Mucosa of stomach (tissue), 1 donor: ENCODE measurements at regions not wholly inside any gene's neighbourhood (a gene's known extent, or its start where the extent isn't known, plus 50 kb on each side); places are given as distances from the start of the nearest gene placed in this dataset.

ENCODE experiments used
- H3K27me3 ChIP-seq: one replicate; pipeline ENCODE4 v1.7.0; 2013; ENCODE audit warnings: mild to moderate bottlenecking, low read length; ENCODE audit not compliant: control insufficient read depth, insufficient read depth
- H3K36me3 ChIP-seq: one replicate; pipeline ENCODE4 v1.7.0; 2013; ENCODE audit warnings: low read length; ENCODE audit not compliant: control insufficient read depth, insufficient read depth
- H3K4me1 ChIP-seq: one replicate; pipeline ENCODE4 v1.7.0; 2013; ENCODE audit warnings: mild to moderate bottlenecking, low read length; ENCODE audit not compliant: control insufficient read depth, insufficient read depth
- H3K4me3 ChIP-seq: one replicate; pipeline ENCODE4 v1.7.0; 2013; ENCODE audit warnings: low read length
- H3K9ac ChIP-seq: one replicate; pipeline ENCODE4 v1.7.0; 2013; ENCODE audit warnings: mild to moderate bottlenecking, low read length, moderate library complexity
- H3K9me3 ChIP-seq: one replicate; pipeline ENCODE4 v1.7.0; 2013; ENCODE audit warnings: mild to moderate bottlenecking, low read length, moderate library complexity; ENCODE audit not compliant: control insufficient read depth
- donor health status: Pancreatic carcinoma.

DNA sequence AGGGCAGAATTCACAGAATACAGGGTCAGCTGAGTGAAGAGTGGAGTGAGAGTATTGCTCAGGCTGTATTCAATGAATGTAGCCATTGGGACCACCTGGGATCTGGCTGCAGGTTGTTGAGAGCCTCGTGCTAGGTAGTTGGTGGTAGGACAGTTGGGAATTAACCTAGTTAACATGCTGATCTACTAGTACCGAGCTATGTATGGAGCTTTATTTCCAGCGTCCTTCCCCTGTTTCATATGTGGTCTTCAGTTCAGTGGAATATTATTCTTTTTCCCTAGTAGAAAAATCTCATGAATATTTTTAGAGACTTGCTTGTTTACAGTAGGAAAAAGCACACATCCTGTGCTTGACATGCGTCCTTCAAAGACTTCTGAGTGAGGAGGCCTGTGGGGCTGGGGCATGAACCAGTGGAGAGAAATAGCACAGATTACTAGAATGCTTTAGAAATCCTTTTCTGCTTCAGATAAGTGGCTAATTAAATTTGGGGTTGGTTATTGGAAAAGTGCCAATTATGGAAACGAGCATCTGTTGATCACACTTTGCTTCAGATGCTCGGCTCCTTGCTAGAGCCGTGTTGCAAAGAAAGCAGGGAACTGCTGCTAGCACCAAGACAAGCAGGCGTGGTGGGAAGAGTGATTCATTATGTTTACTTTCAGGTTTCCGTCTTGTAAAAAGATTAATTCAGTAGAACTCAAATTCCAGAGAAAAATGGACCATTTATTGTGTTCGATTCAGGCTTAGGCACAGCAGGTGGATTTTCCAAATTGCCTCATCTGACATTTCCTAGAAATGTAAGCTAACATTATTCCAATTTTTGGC, 53.6 kb downstream of the ARF6 start:
- Histone ChIP-seq H3K4me1 (peaks cover 41% of the 10 kb centered on the region), H3K9ac (no peak overlapping the region), H3K27me3 (no peaks in the 10 kb centered on the region), H3K4me3 (no peak overlapping the region), H3K36me3 (no peaks in the 10 kb centered on the region), H3K9me3 (no peaks in the 10 kb centered on the region)

DNA sequence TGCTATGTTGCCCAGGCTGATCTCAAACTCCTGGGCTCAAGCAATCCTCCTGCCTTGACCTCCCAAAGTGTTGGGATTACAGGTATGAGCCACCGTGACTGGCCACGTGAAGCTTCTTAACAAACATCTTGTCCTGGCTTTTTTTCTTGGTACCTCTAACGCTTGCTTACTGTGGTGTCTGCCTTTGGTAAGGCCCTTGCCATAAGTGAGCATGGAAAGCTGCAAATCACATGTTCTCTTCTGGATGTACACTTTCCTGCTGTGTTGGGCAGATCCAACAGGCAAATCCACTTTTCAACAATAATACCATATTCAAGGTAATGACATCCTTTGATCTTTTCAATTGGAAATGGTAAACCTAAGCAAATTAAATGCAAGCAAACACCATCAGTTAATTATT, 54.6 kb downstream of the ARF6 start:
- Histone ChIP-seq H3K27me3 (no peaks in the 10 kb centered on the region), H3K9me3 (no peaks in the 10 kb centered on the region), H3K4me3 (no peak overlapping the region), H3K4me1 (peaks cover 47% of the 10 kb centered on the region), H3K36me3 (no peaks in the 10 kb centered on the region), H3K9ac (no peak overlapping the region)

DNA sequence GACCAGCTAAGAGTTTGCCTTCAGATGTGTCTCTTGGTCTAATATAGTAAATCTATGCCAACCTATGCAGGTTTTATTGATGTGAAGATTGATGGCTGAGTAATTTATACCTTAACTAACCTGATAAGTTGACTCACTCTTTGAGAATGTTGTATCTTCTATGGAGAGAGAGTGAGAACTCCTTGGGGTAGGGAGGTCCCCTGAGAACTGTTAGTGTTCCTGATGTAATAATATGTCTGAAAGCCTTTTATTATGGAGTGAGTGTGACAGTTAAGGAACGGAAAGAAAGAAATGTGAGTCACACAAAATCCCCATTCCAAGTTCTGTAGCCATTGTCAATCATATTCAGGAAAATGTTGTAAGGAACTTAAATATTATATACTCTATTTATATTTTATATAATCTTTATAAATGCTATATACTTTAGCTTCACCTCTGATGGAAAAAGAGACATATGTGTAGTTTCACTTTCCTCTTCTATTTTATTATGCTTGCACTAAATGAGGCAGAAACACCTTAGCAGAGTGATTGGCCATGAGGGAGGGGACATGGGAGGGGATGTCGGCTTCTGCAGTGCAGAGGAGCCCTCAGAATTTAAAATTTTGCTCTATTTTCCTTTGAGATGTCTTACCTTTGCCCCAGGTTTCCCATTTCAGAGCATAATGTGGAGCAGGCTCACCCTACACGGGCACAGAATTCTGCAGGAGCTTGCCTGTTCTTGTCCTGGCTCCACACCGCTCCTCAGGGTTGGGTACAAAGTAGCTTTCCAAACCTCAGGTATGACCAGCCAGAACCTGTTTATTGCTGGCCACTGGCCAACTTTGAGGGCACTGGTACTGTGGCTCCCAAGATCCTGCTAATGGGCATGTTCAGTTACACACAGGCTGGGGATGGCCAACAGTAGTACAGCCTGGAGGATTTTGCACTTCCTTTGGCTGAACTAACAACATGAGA, 57.7 kb downstream of the ARF6 start:
- H3K36me3 ChIP-seq, result no peaks in the 10 kb centered on the region
- no peak overlapping the region for H3K9ac ChIP-seq
- H3K9me3 ChIP-seq, result no peaks in the 10 kb centered on the region
- H3K27me3 ChIP-seq, result no peaks in the 10 kb centered on the region
- H3K4me3 ChIP-seq, result no peak overlapping the region
- H3K4me1 ChIP-seq, result peaks cover 51% of the 10 kb centered on the region

DNA sequence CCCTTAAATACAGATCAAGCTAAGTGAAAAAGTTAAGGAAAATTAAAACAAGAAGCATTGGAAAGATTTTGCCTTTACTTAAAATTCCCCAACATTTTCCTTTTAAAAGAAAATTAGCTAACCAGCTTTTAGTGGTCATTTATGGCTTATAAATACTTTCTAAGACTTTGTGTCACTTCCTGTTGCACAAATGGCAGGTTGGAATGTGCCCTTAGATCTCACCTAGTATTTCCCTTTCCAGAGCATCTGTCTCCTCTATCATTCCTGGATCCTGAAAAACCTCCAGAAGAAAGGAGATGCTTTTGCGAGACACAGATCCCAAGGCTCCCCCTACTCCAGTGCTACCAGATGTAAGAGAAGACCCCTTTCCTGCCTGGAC, 58.3 kb downstream of the ARF6 start:
- Histone ChIP-seq H3K9ac (no peak overlapping the region), H3K27me3 (no peaks in the 10 kb centered on the region), H3K36me3 (no peaks in the 10 kb centered on the region), H3K9me3 (no peaks in the 10 kb centered on the region), H3K4me3 (no peak overlapping the region), H3K4me1 (peaks cover 45% of the 10 kb centered on the region)

DNA sequence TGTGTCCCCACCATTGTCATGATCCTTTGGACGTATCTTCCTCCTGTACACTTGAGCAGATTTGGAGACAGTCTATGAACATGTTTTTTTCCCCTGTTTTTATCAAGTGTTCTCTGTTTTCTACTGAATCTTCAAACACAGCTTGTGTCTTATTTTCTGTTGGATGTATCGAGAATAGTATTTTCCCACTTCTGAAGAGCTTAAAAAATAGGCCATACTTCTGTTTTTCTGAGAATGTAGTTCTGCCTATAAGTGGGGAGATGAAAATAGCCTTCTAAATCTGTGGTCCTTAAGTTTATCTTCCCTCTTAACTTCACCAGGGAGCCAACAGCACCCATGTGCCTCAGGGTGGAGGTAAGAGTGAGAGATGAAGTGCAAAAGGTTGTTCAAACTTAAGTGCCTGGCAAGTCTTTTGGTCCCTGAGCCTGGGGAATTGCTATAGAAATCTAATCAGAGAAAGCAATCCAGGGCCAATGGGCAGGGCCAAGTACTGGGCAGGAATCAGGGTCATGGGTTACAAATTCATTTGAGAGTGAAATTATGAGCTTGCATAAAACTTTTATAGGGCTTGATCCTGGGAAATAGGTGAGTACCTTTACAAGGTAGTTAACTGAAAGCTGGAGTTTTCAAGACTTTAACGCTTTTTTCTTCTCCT, 58.9 kb downstream of the ARF6 start:
- Histone ChIP-seq H3K4me3 (no peak overlapping the region), H3K9me3 (no peaks in the 10 kb centered on the region), H3K4me1 (peaks cover 39% of the 10 kb centered on the region), H3K9ac (no peak overlapping the region), H3K36me3 (no peaks in the 10 kb centered on the region), H3K27me3 (no peaks in the 10 kb centered on the region)

DNA sequence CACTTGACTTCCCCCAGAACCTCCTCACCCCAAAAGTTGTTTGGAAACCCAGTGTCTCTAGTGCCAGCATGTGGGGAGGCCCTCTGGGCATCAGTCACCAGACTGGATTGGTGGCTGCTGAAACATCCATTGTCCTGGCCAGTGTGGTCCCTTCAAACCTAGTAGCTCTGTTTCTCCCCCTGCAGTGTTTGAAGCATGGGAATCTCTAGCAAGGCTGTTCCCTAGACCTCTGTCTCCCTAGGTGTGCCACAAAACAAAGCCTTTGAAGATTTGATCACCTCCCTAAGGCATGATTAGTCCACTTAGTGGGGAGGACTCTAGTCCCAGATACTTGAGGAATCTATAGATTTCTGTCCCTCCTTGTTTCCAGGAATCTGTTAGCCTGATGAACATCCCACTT, 60.3 kb downstream of the ARF6 start:
- no peak overlapping the region for H3K9ac ChIP-seq

DNA sequence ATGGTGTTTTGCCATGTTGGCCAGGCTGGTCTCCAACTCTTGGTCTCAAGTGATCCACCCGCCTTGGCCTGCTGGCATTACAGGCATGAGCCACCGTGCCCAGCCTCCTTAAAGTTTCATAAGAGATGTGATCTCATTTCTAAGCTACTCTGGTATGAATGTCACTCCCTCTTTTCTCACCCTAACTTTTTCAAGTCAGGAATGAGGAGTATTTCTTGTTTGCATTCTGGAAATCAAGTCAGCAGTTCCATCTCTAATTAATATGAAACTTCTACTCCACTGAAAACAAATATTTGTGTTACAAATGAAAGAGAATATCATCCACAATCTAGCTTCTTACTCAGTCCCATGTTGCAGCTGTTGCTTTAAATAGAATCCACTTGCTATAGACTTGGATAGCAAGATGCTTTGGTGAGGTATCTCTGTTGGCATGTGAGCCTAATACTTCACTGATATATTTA, 61.3 kb downstream of the ARF6 start:
- Histone ChIP-seq H3K9ac (no peak overlapping the region), H3K4me1 (peaks cover 30% of the 10 kb centered on the region), H3K9me3 (no peaks in the 10 kb centered on the region), H3K36me3 (no peaks in the 10 kb centered on the region), H3K4me3 (no peak overlapping the region), H3K27me3 (no peaks in the 10 kb centered on the region)

More for the DNA sequence above, 60.3 kb downstream of the ARF6 start:
- H3K36me3 ChIP-seq, result no peaks in the 10 kb centered on the region
- H3K4me1 ChIP-seq, result peaks cover 30% of the 10 kb centered on the region
- H3K9me3 ChIP-seq, result no peaks in the 10 kb centered on the region
- H3K4me3 ChIP-seq, result no peak overlapping the region
- no peaks in the 10 kb centered on the region for H3K27me3 ChIP-seq

DNA sequence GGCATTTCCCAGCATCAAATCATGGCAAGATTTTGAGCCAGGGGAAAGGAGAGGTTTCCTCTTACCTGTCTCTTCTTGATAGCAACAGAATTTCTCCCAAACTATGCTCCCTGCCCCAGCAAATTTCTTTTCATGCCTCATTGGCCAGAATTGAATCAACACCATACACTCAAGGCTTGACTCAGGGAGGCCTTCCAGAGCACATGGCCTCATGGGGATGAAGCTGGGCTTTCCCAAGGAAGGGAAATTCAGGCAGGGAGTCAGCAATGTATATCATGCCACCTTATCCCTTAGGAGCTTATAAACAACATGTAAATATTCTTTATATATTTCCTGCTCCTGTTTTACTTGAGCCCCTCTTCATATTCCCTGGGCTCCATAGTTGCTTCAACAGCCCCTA, 62.1 kb downstream of the ARF6 start:
- Histone ChIP-seq H3K9me3 (no peaks in the 10 kb centered on the region), H3K9ac (no peak overlapping the region), H3K36me3 (no peaks in the 10 kb centered on the region), H3K4me1 (peaks cover 27% of the 10 kb centered on the region), H3K27me3 (no peaks in the 10 kb centered on the region), H3K4me3 (no peak overlapping the region)

DNA sequence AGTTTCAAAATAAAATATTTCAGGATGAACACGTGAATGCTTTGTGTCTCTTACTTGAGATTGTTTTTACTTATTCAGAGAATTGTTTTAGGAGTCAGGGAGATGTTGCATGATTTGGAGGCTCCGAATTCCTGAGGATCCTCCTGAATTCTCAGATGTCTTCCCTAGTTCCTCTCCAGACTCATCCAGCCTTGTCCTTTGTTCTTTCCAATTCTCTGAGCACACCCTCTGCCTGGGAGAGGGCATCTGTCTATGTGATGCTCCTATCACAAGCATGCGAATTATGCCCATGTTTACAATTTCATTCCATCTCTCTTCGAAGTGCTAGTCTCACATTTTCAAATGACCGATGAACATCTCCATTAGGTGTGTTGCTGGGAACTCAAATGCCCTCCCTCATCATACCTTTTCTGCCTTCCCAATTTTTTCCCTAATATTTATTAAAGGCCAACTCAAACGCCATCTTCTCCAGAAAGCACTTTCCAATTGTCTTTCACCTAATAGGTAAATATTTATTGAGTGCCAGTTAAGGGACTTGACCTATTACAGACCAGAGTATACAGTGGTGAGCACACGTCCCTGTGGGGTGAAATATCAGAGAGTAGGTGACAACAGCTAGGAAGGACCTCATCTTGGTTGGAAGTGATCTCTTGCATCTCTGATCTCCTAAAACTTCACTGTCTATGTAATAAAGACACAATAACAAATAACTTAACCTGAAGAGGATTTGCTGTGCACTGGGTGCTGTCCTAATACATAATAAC, 64.4 kb downstream of the ARF6 start:
- Histone ChIP-seq H3K4me3 (no peak overlapping the region), H3K36me3 (no peaks in the 10 kb centered on the region), H3K9me3 (no peaks in the 10 kb centered on the region), H3K27me3 (no peaks in the 10 kb centered on the region), H3K9ac (no peak overlapping the region), H3K4me1 (peaks cover 14% of the 10 kb centered on the region)

DNA sequence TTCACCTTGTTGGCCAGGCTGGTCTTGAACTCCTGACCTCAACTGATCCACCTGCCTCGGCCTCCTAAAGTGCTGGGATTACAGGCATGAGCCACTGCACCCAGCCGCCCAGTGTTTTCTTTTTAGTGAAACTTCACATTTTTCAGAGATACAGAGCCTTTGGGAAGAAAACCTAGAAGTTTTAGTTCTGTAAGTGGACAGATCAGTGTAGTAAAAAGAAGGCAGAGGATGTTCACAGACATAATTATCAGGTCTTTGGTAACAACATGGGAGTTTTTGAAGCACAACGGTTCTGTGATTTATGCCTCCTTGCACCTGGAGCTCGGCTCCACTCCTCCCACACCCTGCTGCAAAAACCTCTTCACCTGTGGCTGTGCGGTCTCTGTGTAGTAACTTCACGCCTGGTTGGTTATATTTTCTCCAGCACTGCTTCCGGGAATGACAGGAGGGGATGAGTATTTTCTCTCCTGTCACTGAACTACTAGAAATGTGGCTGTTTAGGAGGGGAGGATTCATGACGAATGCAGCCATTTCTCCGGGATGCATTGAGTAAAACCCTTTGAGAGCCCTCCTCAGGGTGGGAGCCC, 67.0 kb downstream of the ARF6 start:
- Histone ChIP-seq H3K9ac (no peak overlapping the region), H3K27me3 (no peaks in the 10 kb centered on the region), H3K9me3 (no peaks in the 10 kb centered on the region), H3K4me3 (no peak overlapping the region), H3K36me3 (no peaks in the 10 kb centered on the region), H3K4me1 (peaks cover 11% of the 10 kb centered on the region)

DNA sequence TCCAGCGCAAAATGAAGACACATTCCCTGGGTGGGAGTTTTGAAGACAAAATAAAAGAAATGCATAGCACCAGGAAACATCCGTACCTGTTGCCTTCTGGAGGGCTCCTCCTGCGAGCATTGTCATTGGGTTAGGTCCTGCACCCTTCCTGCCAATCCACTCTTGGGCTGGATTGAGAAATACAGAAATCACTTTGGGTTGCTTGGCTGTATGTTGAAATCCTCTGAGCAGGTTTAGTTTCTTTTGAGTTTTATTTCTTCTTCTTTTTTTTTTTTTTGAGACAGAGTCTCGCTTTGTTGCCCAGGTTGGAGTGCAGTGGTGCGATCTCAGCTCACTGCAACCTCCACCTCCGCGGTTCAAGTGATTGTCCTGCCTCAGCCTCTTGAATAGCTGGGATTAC, 67.6 kb downstream of the ARF6 start:
- no peak overlapping the region for H3K9ac ChIP-seq
- no peaks in the 10 kb centered on the region for H3K9me3 ChIP-seq
- peaks cover 11% of the 10 kb centered on the region for H3K4me1 ChIP-seq
- H3K36me3 ChIP-seq, result no peaks in the 10 kb centered on the region
- H3K27me3 ChIP-seq, result no peaks in the 10 kb centered on the region
- H3K4me3 ChIP-seq, result no peak overlapping the region
